Cardiac fibroblast (primary cell): ENCODE measurements at regions not wholly inside any gene's neighbourhood (a gene's known extent, or its start where the extent isn't known, plus 50 kb on each side); places are given as distances from the start of the nearest gene placed in this dataset.

Source experiments
- DNase-seq, 2 donors: peaks; one replicate each; pipeline versions ENCODE4 v3.0.0 to v3.0.0-alpha.2; 2010; ENCODE audit warnings: low read depth in 2 of 2
- H3K4me3 ChIP-seq, 2 donors: replicated peaks in 1 of 2; 1 replicate in 1 of 2; 2 replicates in 1 of 2; pipeline ENCODE4 v1.5.1; 2011; ENCODE audit warnings: low read depth in 2 of 2, low read length in 2 of 2, mild to moderate bottlenecking in 2 of 2, moderate library complexity in 1 of 2
- CTCF ChIP-seq: IDR thresholded peaks from one replicate; pipeline ENCODE4 v1.5.1; 2011; ENCODE audit warnings: low read depth, mild to moderate bottlenecking, low read length, inconsistent platforms

- H3K4me3 ChIP-seq = no peak overlapping the region
- DNase-seq = no peak
- TF ChIP-seq CTCF = no peak
Measured at GRCh38 chr10:109457302-109457638, 466.0 kb downstream of the XPNPEP1 start.

GRCh38 chr10:109456566-109457301 is 466.6 kb downstream of the XPNPEP1 start:
- no peak for DNase-seq
- H3K4me3 ChIP-seq = no peak overlapping the region
- TF ChIP-seq CTCF = no peak

GRCh38 chr10:109454691-109455090 is 468.6 kb downstream of the XPNPEP1 start:
- no peak for DNase-seq
- no peak for TF ChIP-seq CTCF
- no peak overlapping the region for H3K4me3 ChIP-seq

GRCh38 chr10:109451879-109452278 is 471.4 kb downstream of the XPNPEP1 start:
- H3K4me3 ChIP-seq = no peak overlapping the region
- no peak for DNase-seq
- no peak for TF ChIP-seq CTCF

- H3K4me3 ChIP-seq = no peak overlapping the region
- TF ChIP-seq CTCF = no peak
- DNase-seq = no peak
Measured at GRCh38 chr10:109450702-109451101, 472.6 kb downstream of the XPNPEP1 start.

- no peak for DNase-seq
- H3K4me3 ChIP-seq = no peak overlapping the region
- no peak for TF ChIP-seq CTCF
Measured at GRCh38 chr10:109433434-109433833, 489.9 kb downstream of the XPNPEP1 start.

- no peak for DNase-seq
- TF ChIP-seq CTCF = no peak
- no peak overlapping the region for H3K4me3 ChIP-seq
Measured at GRCh38 chr10:109432281-109432680, 491.0 kb downstream of the XPNPEP1 start.
